ENCODE measurements at regions not wholly inside any gene's neighbourhood (a gene's known extent, or its start where the extent isn't known, plus 50 kb on each side); places are given as distances from the start of the nearest gene placed in this dataset.

DNA sequence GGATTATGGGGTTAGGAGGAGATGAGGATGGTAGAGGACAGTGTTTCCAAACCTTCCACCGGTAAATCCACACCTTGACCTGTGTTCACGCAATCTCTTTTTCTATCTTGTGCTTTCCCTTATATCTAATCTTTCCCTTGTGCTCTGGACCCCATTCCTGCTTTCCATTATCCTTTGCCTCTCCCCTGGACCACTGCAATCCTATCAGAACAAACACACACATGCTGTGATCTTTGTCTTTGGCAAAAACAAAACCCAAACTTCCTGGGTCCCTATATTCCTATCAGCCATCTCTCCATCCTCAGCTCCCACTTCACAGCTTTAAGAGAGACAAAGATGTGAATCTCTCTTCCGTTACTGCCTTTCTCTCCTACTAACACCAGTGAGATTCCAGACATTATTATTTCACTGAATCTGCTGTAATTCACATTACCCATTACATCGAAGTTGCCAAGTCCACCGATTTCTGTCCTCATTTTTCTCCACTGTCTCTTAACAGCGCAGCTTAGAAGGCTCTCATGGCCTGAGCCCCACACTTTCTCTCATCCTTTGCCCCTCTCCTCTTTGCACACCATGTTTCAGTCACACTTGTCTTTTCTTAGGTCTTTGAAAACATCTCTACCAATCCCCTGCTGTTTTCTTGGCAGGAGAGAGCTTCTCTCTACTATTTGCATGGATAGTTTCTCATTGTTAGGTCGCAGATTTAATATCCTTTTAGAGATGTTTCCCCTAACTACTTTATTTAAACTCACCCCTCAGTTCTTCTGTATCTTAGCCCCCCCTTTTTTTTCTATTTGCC is 230.0 kb upstream of the B3GALT2 start:
- no peak for TF ChIP-seq CBX5 (IDR thresholded peaks at IDR 0.05; ENCODE audit: low read depth)
- no peak for TF ChIP-seq IKZF2 (IDR thresholded peaks at IDR 0.05)
- no peak for TF ChIP-seq HDAC2 (IDR thresholded peaks at IDR 0.05)
- TF ChIP-seq, protein P1, sequence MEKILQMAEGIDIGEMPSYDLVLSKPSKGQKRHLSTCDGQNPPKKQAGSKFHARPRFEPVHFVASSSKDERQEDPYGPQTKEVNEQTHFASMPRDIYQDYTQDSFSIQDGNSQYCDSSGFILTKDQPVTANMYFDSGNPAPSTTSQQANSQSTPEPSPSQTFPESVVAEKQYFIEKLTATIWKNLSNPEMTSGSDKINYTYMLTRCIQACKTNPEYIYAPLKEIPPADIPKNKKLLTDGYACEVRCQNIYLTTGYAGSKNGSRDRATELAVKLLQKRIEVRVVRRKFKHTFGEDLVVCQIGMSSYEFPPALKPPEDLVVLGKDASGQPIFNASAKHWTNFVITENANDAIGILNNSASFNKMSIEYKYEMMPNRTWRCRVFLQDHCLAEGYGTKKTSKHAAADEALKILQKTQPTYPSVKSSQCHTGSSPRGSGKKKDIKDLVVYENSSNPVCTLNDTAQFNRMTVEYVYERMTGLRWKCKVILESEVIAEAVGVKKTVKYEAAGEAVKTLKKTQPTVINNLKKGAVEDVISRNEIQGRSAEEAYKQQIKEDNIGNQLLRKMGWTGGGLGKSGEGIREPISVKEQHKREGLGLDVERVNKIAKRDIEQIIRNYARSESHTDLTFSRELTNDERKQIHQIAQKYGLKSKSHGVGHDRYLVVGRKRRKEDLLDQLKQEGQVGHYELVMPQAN (conservative IDR thresholded peaks at IDR 0.05): no peak
- TF ChIP-seq POU2F2 (IDR thresholded peaks at IDR 0.05; ENCODE audit: borderline replicate concordance, low read depth, low read length): no peak
- no peak for TF ChIP-seq STAT3 (IDR thresholded peaks at IDR 0.05; ENCODE audit: low read depth, low read length)
- TF ChIP-seq POLR2AphosphoS5 (IDR thresholded peaks at IDR 0.05; ENCODE audit: low read length): no peak
- no peak for TF ChIP-seq TAF1 (IDR thresholded peaks at IDR 0.05; ENCODE audit: borderline replicate concordance, low read depth, low read length)
- TF ChIP-seq SKIL (IDR thresholded peaks at IDR 0.05; ENCODE audit: low read depth, poor library complexity, severe bottlenecking): no peak
- TF ChIP-seq, protein P2, sequence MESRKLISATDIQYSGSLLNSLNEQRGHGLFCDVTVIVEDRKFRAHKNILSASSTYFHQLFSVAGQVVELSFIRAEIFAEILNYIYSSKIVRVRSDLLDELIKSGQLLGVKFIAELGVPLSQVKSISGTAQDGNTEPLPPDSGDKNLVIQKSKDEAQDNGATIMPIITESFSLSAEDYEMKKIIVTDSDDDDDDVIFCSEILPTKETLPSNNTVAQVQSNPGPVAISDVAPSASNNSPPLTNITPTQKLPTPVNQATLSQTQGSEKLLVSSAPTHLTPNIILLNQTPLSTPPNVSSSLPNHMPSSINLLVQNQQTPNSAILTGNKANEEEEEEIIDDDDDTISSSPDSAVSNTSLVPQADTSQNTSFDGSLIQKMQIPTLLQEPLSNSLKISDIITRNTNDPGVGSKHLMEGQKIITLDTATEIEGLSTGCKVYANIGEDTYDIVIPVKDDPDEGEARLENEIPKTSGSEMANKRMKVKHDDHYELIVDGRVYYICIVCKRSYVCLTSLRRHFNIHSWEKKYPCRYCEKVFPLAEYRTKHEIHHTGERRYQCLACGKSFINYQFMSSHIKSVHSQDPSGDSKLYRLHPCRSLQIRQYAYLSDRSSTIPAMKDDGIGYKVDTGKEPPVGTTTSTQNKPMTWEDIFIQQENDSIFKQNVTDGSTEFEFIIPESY (IDR thresholded peaks at IDR 0.05): no peak
- no peak for TF ChIP-seq IRF4 (IDR thresholded peaks at IDR 0.05; ENCODE audit: low read depth, low read length)
- no peak for TF ChIP-seq NR2C2 (IDR thresholded peaks at IDR 0.05; ENCODE audit: borderline replicate concordance, control insufficient read depth, insufficient read length, low read depth)
- TF ChIP-seq, protein P3, sequence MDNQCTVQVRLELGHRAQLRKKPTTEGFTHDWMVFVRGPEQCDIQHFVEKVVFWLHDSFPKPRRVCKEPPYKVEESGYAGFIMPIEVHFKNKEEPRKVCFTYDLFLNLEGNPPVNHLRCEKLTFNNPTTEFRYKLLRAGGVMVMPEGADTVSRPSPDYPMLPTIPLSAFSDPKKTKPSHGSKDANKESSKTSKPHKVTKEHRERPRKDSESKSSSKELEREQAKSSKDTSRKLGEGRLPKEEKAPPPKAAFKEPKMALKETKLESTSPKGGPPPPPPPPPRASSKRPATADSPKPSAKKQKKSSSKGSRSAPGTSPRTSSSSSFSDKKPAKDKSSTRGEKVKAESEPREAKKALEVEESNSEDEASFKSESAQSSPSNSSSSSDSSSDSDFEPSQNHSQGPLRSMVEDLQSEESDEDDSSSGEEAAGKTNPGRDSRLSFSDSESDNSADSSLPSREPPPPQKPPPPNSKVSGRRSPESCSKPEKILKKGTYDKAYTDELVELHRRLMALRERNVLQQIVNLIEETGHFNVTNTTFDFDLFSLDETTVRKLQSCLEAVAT (IDR thresholded peaks at IDR 0.05): no peak
- no peak for TF ChIP-seq MEF2A (IDR thresholded peaks at IDR 0.05; ENCODE audit: insufficient read depth, low read depth, low read length)
- Histone ChIP-seq H3K4me3 (no peak overlapping the region), H3K4me2 (ENCODE audit: control insufficient read depth, insufficient read depth) (no peak overlapping the region), H3K9ac (ENCODE audit: control insufficient read depth, insufficient read depth, low read length) (no peak overlapping the region), H4K20me1 (ENCODE audit: control insufficient read depth, insufficient read depth) (no peaks in the 10 kb centered on the region), H3K4me1 (ENCODE audit: control insufficient read depth, insufficient read depth, low read length) (no peaks in the 10 kb centered on the region), H3K27me3 (replicated peaks in 1 of 2; ENCODE audit: control insufficient read depth in 2 of 2, insufficient read depth in 2 of 2, low read length in 1 of 2) (no peaks in the 10 kb centered on the region; a peak in 1 of 4 replicates), H3K79me2 (ENCODE audit: control insufficient read depth, insufficient read depth, low read length) (no peaks in the 10 kb centered on the region), H3K27ac (ENCODE audit: control insufficient read depth, insufficient read depth) (no peak overlapping the region), H3K9me3 (replicated peaks; ENCODE audit: control insufficient read depth, insufficient read depth, low read length) (no peaks in the 10 kb centered on the region), H3K36me3 (ENCODE audit: control insufficient read depth in 2 of 2, insufficient read depth in 2 of 2, low read length in 1 of 2) (no peaks in the 10 kb centered on the region), H2AFZ (ENCODE audit: control insufficient read depth, low read depth, low read length) (no peak overlapping the region)
- RAD21 ChIA-PET (ENCODE audit: unreplicated experiment): no interaction called here
- ATAC-seq (no peak), FAIRE-seq (no peak), DNase-seq (ENCODE audit: low read depth, low spot score) (no peak)
- intact Hi-C loops (cut with micrococcal nuclease; ENCODE audit: unreplicated experiment) (no loop called here), in situ Hi-C loops (cut with MboI) (no loop called here)
- no TSS peak for BruUV-seq (replicated peaks)
- CTCF ChIA-PET: interaction anchor here (0.5 to 0.6 kb wide), 2 partner anchors 105 to 182 kb away, joined by 3 read pairs; no protein-coding TSS in a partner anchor
- SMC1A ChIA-PET (ENCODE audit: uncharacterized antibody, unreplicated experiment): no interaction called here
- 53% methylated on average over 7 of the region's 7 CpGs for WGBS (ENCODE audit: insufficient coverage, insufficient replicate concordance, low lambda C conversion rate, missing lambda C conversion rate)
- POLR2A ChIA-PET: no interaction called here
